Left lobe of liver (tissue), 2 donors: ENCODE measurements at regions not wholly inside any gene's neighbourhood (a gene's known extent, or its start where the extent isn't known, plus 50 kb on each side); places are given as distances from the start of the nearest gene placed in this dataset.
"Not testable (repeated sequence)": the region's sequence is repeated elsewhere in the genome, so short reads cannot be mapped to it uniquely, and the experiment has no call there.

Experiments used
- ATAC-seq: fragments of 200-7000 bp; cut with Tn5 transposase; one replicate; pipeline ENCODE4 v1.9.1; 2020; ENCODE audit warnings: mild to moderate bottlenecking, moderate library complexity
- DNase-seq: peaks from one replicate; pipeline ENCODE4 v3.0.0-alpha.2; 2020; ENCODE audit warnings: low spot score
- donor health status: DM: no; HTN: no; CAD: no; lungs with moderate emphysema.
- donor health status: DM: no; HTN: yes; CAD: no.

GRCh38 chr5:103902893-103903292 lies 340.3 kb upstream of the NUDT12 start:
- DNase-seq (no peak), ATAC-seq (no peak)

DNA sequence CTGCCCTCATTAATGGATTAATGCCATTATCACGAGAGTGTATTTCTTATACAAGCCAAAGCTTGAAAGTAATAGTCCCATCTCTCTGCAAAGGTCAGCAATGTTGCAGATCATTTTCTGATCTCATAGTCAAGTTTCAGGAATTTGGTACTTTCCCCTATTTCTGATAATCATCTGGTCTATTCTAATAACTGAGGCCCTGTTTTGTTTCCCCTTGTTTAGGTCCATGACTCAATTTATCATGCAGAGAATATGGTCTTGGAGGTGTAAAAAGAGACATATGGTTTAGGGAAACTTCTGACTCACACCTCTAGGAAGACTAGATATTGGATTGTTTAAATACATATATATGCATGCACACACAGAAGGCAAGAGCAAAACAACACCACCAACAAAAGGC lies 339.3 kb upstream of the NUDT12 start:
- DNase-seq (no peak), ATAC-seq (no peak)

DNA sequence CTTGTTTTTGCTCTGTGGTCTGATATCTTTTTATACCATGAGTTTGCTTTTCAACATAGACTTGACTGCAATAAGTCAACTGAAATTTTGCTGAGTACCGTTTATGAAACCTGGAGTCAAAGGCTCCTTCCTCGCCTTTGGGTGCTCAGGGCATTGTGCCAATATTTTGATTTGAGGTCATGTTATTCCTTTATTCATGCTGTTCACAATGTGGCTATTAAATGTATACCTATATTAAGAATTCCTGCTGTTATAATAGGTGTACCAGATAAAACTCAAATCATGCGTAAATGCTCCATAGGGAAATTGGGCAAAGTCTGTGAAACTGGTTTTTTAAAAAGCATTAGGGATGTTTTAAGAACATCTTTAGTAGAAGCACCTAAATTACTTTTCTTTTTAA lies 334.0 kb upstream of the NUDT12 start:
- no peak for ATAC-seq
- no peak for DNase-seq

DNA sequence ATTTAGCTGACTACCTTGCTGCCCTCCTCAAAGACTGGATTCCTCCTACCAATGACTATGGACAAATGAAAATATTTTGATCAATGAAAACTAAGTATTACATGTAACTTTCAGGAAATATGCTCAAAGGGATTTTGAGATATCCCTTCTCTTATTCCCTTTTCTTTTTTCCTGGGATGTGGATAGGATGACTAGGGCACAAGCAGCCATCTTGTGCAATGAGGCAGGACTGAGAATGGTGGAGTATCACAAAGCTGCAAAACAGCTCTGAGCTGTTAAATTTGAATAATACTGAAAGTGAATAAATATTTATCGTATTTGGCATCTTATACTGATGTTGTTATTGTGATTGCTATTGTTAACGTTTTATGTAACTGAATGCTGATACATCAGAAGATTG lies 333.1 kb upstream of the NUDT12 start:
- ATAC-seq (no peak), DNase-seq (no peak)

DNA sequence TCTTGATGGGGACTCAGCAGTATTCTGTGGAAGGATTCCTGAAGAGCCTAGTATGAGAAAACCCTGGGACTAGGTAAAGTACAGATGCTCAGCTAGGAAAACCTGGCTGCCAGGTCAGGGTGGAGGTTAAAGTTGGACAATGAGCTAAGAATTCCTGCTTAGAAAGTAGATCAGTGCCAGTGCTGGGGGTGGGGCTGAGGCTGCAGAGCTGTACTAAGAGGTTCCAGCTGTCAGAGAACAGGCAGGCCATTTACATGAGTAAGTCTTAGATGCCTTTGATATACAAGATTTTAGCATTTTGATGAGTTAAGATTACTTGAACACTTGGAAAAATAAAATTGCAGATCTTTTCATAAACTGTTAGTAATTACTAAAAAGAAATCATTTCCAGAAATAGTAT lies 332.3 kb upstream of the NUDT12 start:
- ATAC-seq: no peak
- no peak for DNase-seq

GRCh38 chr5:103891151-103891550 lies 328.6 kb upstream of the NUDT12 start:
- DNase-seq (no peak), ATAC-seq (no peak)

DNA sequence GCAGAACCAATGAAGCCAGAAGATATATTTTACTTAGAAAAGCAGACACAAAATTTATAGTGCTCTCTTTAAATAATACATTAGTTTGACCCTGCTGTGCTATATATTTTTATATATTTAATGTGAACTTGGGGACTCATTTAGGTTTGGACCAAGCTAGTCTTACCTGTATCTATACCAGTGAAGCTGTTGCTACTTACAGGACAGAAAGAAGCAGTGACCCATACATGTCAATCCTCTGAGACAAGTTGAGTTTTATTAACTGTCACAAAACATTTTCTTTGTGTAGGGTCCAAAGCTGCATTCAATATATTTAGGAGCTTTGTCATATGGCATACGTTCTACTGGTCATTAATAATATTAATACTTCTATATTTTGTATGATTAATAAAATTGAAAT lies 327.7 kb upstream of the NUDT12 start:
- ATAC-seq (no peak), DNase-seq (no peak)

- no peak for DNase-seq
- no peak for ATAC-seq
Observed at GRCh38 chr5:103889500-103890209, 327.1 kb upstream of the NUDT12 start.

DNA sequence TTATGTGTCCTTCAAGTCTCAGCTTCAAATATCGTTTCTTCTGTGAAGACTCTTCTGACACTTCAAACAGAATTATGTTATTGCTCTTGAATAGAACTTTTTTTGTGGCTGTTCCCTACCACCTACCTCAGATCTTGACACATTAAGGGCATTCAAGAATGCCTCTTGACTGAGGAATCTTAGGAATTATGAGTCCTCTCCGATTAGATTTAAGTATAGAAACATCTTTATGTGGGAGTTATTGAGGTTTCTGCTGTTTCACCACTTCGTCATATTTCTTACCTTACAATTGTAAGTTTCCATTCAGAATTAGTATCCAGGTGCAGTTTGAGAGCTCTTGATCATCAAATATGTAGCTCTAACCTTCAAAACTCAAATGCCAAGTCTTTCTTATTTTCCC lies 324.2 kb upstream of the NUDT12 start:
- DNase-seq: no peak
- ATAC-seq: no peak

GRCh38 chr5:103883143-103883542 lies 320.6 kb upstream of the NUDT12 start:
- DNase-seq (no peak), ATAC-seq (no peak)

DNA sequence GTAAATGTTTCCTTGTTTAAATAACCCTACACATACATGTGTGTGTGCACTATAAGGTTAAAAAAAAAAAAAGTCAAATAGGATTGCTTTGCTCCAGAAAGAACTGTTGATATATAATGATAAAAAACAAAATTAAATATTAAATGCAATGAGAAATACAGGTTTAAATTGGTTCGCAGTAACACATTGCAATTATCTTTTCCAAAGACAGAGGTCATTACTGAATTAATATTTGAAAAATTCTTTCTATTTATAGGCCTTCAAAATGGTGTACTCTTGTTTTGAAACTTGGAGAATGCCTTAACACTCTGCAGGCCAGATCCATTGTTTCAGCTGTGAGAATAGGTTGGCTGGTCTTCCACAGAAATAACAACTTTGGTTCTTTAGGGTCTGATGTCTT lies 319.0 kb upstream of the NUDT12 start:
- DNase-seq: no peak
- ATAC-seq: no peak

DNA sequence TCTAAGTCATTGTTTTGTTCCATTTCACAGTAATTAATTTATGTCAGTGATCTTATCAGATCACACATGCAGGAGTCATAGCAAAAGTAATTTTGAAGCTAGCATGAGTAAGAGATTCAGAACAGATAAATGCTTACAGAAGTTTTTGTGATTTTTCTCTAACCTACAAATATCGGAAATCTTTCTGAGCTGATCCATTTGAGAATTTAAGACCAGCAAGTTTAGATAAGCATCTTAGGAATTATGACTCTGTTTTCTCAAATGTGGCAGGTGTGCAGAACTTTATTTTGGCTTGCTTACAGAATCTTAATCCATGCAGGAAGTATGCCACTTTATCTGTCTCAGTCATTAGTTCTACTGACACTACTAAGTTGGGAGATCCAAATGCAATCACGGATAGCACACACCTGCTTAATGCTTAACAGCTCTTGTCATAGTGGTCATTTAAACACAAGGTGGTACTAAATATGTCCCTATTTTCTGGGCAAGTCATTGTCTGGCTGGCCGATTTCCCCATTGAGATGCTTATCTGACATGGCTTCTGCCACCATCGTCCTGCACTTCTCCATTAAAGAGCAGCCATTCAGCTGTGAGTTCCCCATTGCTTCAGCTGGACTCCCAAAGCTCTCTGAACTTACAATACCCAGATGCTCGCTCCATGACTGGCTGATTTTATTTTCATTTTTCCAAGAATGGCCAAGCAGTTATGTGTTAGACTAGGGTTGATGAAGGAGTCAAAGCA lies 305.4 kb upstream of the NUDT12 start:
- ATAC-seq (no peak), DNase-seq (no peak)

DNA sequence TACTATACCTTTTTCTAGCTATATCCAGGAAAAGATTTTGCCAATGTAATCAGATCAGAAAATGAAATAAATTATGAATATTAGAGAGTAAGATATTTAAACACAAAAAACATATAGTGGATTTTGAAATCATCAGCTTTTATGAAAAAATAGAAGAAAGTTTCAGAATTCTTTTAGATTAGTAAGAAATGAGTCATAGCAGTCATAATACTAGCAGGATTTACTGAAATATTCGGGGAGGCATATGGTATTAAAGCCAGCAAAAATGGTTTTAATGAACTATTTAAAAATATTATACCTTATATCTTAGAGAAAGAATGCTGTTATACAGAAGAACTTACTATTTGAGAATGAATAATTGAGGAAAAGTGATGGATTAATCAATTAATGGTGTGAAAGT lies 303.6 kb upstream of the NUDT12 start:
- ATAC-seq (no peak), DNase-seq (no peak)

DNA sequence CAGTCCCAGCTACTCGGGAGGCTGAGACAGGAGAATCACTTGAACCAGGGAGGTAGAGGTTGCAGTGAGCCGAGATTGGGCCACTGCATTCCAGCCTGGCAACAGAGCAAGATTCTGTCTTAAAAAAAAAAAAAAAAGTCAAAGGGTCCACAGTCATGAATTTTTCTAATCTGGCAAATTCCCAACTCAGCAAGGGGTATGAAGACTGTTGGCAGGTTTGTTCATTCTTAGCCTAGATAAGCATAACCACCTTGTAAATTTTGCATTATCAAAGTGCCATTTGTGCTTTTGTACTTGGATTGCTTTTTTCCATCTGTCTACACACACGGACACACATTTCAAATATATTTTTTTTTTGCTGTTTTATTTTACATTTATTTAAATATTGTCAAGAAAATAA lies 299.8 kb upstream of the NUDT12 start:
- DNase-seq: no peak
- ATAC-seq: no peak

DNA sequence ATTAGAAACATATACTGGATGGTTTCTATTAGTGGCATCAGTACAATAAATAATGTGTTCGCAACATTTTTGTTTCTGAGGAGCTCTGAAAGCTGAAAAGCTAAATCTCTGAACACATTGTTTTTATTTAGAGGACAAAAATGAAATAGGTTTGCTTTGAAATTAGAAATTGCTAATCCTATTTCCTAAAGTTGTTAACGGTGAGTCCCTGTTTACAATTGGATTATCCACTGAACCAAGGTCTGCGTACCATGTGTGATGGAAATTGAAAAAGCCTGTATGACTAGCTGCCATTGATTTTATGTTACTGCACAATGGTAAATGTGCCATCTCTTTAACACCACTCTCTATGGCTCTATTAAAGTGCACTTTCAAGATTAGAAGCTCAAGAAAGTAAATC lies 297.7 kb upstream of the NUDT12 start:
- ATAC-seq (no peak), DNase-seq (no peak)

DNA sequence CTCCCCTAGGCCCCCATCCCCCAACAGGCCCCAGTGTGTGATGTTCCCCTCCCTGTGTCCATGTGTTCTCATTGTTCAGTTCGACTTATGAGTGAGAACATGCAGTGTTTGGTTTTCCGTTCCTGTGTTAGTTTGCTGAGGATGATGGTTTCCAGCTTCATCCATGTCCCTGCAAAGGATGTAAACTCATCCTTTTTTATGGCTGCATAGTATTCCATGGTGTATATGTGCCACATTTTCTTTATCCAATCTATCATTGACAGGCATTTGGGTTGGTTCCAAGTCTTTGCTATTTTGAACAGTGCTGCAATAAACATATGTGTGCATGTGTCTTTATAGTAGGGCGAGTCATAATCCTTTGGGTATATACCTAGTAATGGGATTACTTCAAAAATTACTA lies 295.8 kb upstream of the NUDT12 start:
- not testable (repeated sequence) for DNase-seq, ATAC-seq

- ATAC-seq (no peak), DNase-seq (no peak)
Observed at GRCh38 chr5:103851091-103851490, 288.5 kb upstream of the NUDT12 start.

DNA sequence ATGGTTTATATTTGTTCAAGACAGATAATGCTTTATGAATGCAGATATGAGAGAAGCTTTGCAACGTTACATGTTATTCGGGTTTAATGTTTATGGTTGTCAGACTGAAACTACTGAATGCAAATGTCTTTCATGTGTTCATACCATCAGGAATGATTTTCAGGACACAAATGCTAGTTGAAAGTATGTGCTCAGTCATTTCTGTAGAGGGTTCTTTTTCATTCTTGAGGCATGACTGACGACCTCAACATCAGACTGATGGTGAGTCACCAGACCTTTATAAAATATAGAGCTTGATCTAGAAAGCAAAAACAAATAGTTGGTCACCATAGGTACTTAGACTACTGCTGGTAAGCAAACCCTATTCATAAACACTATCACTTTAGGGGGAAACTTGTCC lies 287.3 kb upstream of the NUDT12 start:
- DNase-seq (no peak), ATAC-seq (no peak)

DNA sequence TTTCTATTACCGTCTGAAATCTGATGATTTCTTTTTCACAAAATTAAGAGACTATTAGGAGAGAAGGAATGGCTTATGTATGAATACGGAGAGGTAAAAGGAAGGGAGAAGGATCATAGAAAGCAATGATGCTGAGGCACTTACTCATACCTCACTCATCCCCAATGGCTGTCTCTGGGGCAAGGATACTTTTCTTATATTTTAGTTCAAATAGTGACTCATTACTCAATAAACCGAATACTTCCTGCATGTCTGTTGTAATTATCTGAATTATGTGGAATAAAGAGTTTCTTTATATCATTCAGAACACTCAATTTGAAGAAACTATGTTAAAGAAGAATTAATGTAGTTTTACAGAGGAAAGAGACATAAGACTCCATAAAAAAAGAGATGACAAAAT lies 284.5 kb upstream of the NUDT12 start:
- ATAC-seq: no peak
- no peak for DNase-seq

- ATAC-seq (no peak), DNase-seq (no peak)
Observed at GRCh38 chr5:103842936-103843335, 280.3 kb upstream of the NUDT12 start.

GRCh38 chr5:103840600-103840999 lies 278.0 kb upstream of the NUDT12 start:
- DNase-seq: no peak
- ATAC-seq: no peak

DNA sequence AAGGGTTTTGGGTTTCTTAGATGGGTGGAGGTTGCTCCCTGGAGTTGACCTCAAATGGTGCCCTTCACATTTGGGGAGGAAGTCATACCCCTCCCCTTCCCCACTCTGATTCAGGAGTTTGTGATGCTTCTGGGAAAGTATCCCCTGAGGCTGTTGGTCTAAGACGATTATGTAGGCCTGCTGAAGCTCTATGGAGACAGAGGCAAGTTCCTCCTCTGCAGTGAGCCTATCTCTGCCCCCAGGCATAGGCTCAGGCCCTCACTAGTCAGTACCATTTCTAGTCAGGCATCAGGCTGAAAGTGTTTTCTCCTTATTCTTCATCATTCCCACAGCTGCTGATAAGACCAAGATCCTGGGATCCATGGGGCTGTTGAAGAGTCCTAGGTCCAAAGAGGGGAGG lies 271.6 kb upstream of the NUDT12 start:
- ATAC-seq: no peak
- DNase-seq: no peak

DNA sequence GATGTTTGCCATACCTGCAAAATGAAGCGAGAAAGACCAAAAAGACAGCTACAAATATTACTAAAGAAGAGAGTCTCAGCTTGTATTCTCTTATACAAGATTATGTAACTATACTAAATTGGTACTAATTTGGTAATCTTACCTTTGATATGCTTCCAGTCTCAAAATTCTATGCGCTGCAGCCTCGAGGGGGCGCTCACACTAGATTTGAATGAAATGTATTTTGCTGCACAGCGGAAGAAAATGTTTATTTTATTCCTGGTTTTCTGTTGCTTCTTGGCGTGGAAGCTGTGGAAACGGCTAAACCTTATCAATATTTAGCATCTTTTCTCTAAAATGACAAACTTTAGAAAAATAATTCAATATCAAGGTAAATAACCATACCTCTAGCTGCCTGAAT lies 267.0 kb upstream of the NUDT12 start:
- DNase-seq: no peak

More for the DNA sequence above, 267.0 kb upstream of the NUDT12 start:
- no peak for ATAC-seq
